ENCODE measurements at regions not wholly inside any gene's neighbourhood (a gene's known extent, or its start where the extent isn't known, plus 50 kb on each side); places are given as distances from the start of the nearest gene placed in this dataset.

GRCh38 chr5:91906027-91906426 lies 522.9 kb upstream of the ARRDC3 start:
- DNase-seq (ENCODE audit: low read depth): no peak
- H3K4me3 ChIP-seq (ENCODE audit: control insufficient read depth, low read depth, low read length): no peak overlapping the region
- TF ChIP-seq CTCF (IDR thresholded peaks at IDR 0.05; ENCODE audit: control insufficient read depth, insufficient read depth, low read depth, low read length, missing control alignments): no peak

- no peak for TF ChIP-seq CTCF (IDR thresholded peaks at IDR 0.05; ENCODE audit: control insufficient read depth, insufficient read depth, low read depth, low read length, missing control alignments)
These were observed 515.8 kb upstream of the ARRDC3 start for GRCh38 chr5:91898898-91899297.

GRCh38 chr5:91898019-91898418 lies 514.9 kb upstream of the ARRDC3 start:
- DNase-seq (ENCODE audit: low read depth): no peak
- TF ChIP-seq CTCF (IDR thresholded peaks at IDR 0.05; ENCODE audit: control insufficient read depth, insufficient read depth, low read depth, low read length, missing control alignments): no peak
- no peak overlapping the region for H3K4me3 ChIP-seq (ENCODE audit: control insufficient read depth, low read depth, low read length)

More at GRCh38 chr5:91898898-91899297, 515.8 kb upstream of the ARRDC3 start:
- no peak overlapping the region for H3K4me3 ChIP-seq (ENCODE audit: control insufficient read depth, low read depth, low read length)
- DNase-seq (ENCODE audit: low read depth): no peak

- TF ChIP-seq CTCF (IDR thresholded peaks at IDR 0.05; ENCODE audit: control insufficient read depth, insufficient read depth, low read depth, low read length, missing control alignments): no peak
- no peak overlapping the region for H3K4me3 ChIP-seq (ENCODE audit: control insufficient read depth, low read depth, low read length)
- DNase-seq (ENCODE audit: low read depth): no peak
These were observed 505.7 kb upstream of the ARRDC3 start for GRCh38 chr5:91888810-91889209.

- DNase-seq (ENCODE audit: low read depth): no peak
- TF ChIP-seq CTCF (IDR thresholded peaks at IDR 0.05; ENCODE audit: control insufficient read depth, insufficient read depth, low read depth, low read length, missing control alignments): no peak
These were observed 502.5 kb upstream of the ARRDC3 start for GRCh38 chr5:91885291-91886265.

GRCh38 chr5:91884036-91884435 lies 500.9 kb upstream of the ARRDC3 start:
- DNase-seq (ENCODE audit: low read depth): no peak

More at GRCh38 chr5:91885291-91886265, 502.5 kb upstream of the ARRDC3 start:
- no peak overlapping the region for H3K4me3 ChIP-seq (ENCODE audit: control insufficient read depth, low read depth, low read length)

More at GRCh38 chr5:91884036-91884435, 500.9 kb upstream of the ARRDC3 start:
- no peak overlapping the region for H3K4me3 ChIP-seq (ENCODE audit: control insufficient read depth, low read depth, low read length)
- TF ChIP-seq CTCF (IDR thresholded peaks at IDR 0.05; ENCODE audit: control insufficient read depth, insufficient read depth, low read depth, low read length, missing control alignments): no peak

All from AG09309 (cell line).